ENCODE measurements at regions not wholly inside any gene's neighbourhood (a gene's known extent, or its start where the extent isn't known, plus 50 kb on each side); places are given as distances from the start of the nearest gene placed in this dataset.
"Not testable (repeated sequence)": the region's sequence is repeated elsewhere in the genome, so short reads cannot be mapped to it uniquely, and the experiment has no call there.

- H3K36me3 ChIP-seq (ENCODE audit: control insufficient read depth in 2 of 2, insufficient read depth in 1 of 2, low read length in 2 of 2) = no peaks in the 10 kb centered on the region
- no peak overlapping the region for H3K27ac ChIP-seq (ENCODE audit: extremely low read depth, low read depth, low read length)
- H3K4me3 ChIP-seq (ENCODE audit: low read depth, low read length) = no peak overlapping the region
- H3K4me1 ChIP-seq (ENCODE audit: control insufficient read depth, insufficient read depth, low read length) = 0 out of 2 replicates have a peak, but pooled peaks cover 3% of the 10 kb centered on the region
- H3K9me3 ChIP-seq (ENCODE audit: control insufficient read depth, insufficient read depth, low read depth, low read length) = no peaks in the 10 kb centered on the region
- CTCF ChIA-PET = no interaction called here
- POLR2A ChIA-PET = no interaction called here
- TF ChIP-seq ZSCAN18 (tag by site-specific recombination; IDR thresholded peaks at IDR 0.05) (no peak), ZNF146 (tag by site-specific recombination; IDR thresholded peaks at IDR 0.05) (no peak)
These were observed 64.8 kb upstream of the SVIL start for GRCh38 chr10:29699621-29700020.

DNA sequence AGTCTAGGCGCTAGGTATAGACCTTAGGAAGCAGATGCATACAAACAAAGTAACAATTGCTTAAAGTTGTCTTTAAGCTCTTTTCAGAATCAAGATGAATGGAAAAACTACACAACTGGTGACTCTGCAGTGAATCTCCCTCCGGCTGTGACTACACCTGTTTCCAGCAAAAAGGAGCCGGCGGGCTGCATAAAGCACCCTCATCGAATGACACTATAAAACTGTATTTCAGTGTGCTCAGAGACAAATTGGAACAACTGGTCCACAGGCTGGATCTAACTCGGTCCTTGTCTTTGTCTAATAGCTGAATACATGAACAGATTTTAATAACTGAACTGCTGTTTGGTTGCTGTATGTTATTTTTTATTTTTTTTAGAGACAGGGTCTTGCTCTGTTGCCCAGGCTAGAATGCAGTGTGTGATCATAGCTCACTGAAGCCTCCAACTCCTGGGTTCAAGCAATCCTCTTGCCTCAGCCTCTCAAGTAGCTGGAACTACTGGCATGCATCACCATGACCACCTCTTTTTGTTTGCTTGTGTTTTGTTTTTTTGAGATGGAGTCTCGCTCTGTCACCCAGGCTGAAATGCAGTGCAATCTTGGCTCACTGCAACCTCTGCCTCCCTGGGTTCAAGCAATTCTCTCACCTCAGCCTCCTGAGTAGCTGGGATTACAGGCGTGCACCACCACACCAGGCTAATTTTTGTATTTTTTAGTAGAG, 64.2 kb upstream of the SVIL start:
- H3K4me1 ChIP-seq (ENCODE audit: control insufficient read depth, insufficient read depth, low read length) = 0 out of 2 replicates have a peak, but pooled peaks cover 3% of the 10 kb centered on the region
- ChIA-PET CTCF (interaction anchor here (0.7 kb wide), 1 partner anchor 31 kb away, joined by 4 read pairs; no protein-coding TSS in a partner anchor), POLR2A (interaction anchor here (0.7 kb wide), 1 partner anchor 93 kb away, joined by 3 read pairs; no protein-coding TSS in a partner anchor)
- no peak overlapping the region for H3K27ac ChIP-seq (ENCODE audit: extremely low read depth, low read depth, low read length)
- no peaks in the 10 kb centered on the region for H3K36me3 ChIP-seq (ENCODE audit: control insufficient read depth in 2 of 2, insufficient read depth in 1 of 2, low read length in 2 of 2)
- H3K9me3 ChIP-seq (ENCODE audit: control insufficient read depth, insufficient read depth, low read depth, low read length) = no peaks in the 10 kb centered on the region
- H3K4me3 ChIP-seq (ENCODE audit: low read depth, low read length) = no peak overlapping the region
- TF ChIP-seq ZNF121 (tag by site-specific recombination; IDR thresholded peaks at IDR 0.05) (peak; percentile 61), ZNF133 (tag by site-specific recombination; IDR thresholded peaks at IDR 0.05) (no peak)

GRCh38 chr10:29696581-29696980, 61.8 kb upstream of the SVIL start:
- H3K27ac ChIP-seq (ENCODE audit: extremely low read depth, low read depth, low read length); H3K9me3 ChIP-seq (ENCODE audit: control insufficient read depth, insufficient read depth, low read depth, low read length); H3K4me3 ChIP-seq (ENCODE audit: low read depth, low read length); H3K4me1 ChIP-seq (ENCODE audit: control insufficient read depth, insufficient read depth, low read length); POLR2A ChIA-PET; H3K36me3 ChIP-seq (ENCODE audit: control insufficient read depth in 2 of 2, insufficient read depth in 1 of 2, low read length in 2 of 2); CTCF ChIA-PET: not testable (repeated sequence)

- Histone ChIP-seq H3K36me3 (ENCODE audit: control insufficient read depth in 2 of 2, insufficient read depth in 1 of 2, low read length in 2 of 2) (no peaks in the 10 kb centered on the region), H3K9me3 (ENCODE audit: control insufficient read depth, insufficient read depth, low read depth, low read length) (no peaks in the 10 kb centered on the region), H3K4me1 (ENCODE audit: control insufficient read depth, insufficient read depth, low read length) (peaks cover 11% of the 10 kb centered on the region), H3K4me3 (ENCODE audit: low read depth, low read length) (no peak overlapping the region), H3K27ac (ENCODE audit: extremely low read depth, low read depth, low read length) (no peak overlapping the region)
- ChIA-PET CTCF (no interaction called here), POLR2A (no interaction called here)
- peak; percentile 53; the same call in 1 of the 2 replicates for TF ChIP-seq ZNF362 (tag by site-specific recombination; IDR thresholded peaks at IDR 0.05)
- TF ChIP-seq ZNF561 (tag by site-specific recombination; IDR thresholded peaks at IDR 0.05; ENCODE audit: borderline replicate concordance) = no peak
These were observed 59.4 kb upstream of the SVIL start for GRCh38 chr10:29694121-29694520.

- Histone ChIP-seq H3K9me3 (ENCODE audit: control insufficient read depth, insufficient read depth, low read depth, low read length) (no peaks in the 10 kb centered on the region), H3K36me3 (ENCODE audit: control insufficient read depth in 2 of 2, insufficient read depth in 1 of 2, low read length in 2 of 2) (no peaks in the 10 kb centered on the region), H3K27ac (ENCODE audit: extremely low read depth, low read depth, low read length) (peak overlapping the region; percentile 61), H3K4me1 (ENCODE audit: control insufficient read depth, insufficient read depth, low read length) (peaks cover 24% of the 10 kb centered on the region), H3K4me3 (ENCODE audit: low read depth, low read length) (peak overlapping the region; percentile 5)
- POLR2A ChIA-PET = interaction anchor here (0.8 to 1.7 kb wide), 4 partner anchors 20 to 173 kb away, joined by 3 to 5 read pairs (median 4); no protein-coding TSS in a partner anchor
- CTCF ChIA-PET = no interaction called here
- no peak for TF ChIP-seq ZNF677 (tag by site-specific recombination; IDR thresholded peaks at IDR 0.05)
- TF ChIP-seq, protein P1, sequence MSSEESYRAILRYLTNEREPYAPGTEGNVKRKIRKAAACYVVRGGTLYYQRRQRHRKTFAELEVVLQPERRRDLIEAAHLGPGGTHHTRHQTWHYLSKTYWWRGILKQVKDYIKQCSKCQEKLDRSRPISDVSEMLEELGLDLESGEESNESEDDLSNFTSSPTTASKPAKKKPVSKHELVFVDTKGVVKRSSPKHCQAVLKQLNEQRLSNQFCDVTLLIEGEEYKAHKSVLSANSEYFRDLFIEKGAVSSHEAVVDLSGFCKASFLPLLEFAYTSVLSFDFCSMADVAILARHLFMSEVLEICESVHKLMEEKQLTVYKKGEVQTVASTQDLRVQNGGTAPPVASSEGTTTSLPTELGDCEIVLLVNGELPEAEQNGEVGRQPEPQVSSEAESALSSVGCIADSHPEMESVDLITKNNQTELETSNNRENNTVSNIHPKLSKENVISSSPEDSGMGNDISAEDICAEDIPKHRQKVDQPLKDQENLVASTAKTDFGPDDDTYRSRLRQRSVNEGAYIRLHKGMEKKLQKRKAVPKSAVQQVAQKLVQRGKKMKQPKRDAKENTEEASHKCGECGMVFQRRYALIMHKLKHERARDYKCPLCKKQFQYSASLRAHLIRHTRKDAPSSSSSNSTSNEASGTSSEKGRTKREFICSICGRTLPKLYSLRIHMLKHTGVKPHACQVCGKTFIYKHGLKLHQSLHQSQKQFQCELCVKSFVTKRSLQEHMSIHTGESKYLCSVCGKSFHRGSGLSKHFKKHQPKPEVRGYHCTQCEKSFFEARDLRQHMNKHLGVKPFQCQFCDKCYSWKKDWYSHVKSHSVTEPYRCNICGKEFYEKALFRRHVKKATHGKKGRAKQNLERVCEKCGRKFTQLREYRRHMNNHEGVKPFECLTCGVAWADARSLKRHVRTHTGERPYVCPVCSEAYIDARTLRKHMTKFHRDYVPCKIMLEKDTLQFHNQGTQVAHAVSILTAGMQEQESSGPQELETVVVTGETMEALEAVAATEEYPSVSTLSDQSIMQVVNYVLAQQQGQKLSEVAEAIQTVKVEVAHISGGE (tag by site-specific recombination; conservative IDR thresholded peaks at IDR 0.05; ENCODE audit: low read depth) = no peak
- no peak for TF ChIP-seq ZBTB48 (tag by site-specific recombination; IDR thresholded peaks at IDR 0.05)
- TF ChIP-seq CTCF (tag by site-specific recombination; IDR thresholded peaks at IDR 0.05) = no peak
- TF ChIP-seq ZNF624 (tag by site-specific recombination; IDR thresholded peaks at IDR 0.05) = no peak
- no peak for TF ChIP-seq ZNF596 (tag by site-specific recombination; IDR thresholded peaks at IDR 0.05)
- no peak for TF ChIP-seq GFI1B (tag by site-specific recombination; IDR thresholded peaks at IDR 0.05)
- TF ChIP-seq ZNF362 (tag by site-specific recombination; IDR thresholded peaks at IDR 0.05) = no peak
- no peak for TF ChIP-seq KLF16 (tag by site-specific recombination; IDR thresholded peaks at IDR 0.05)
These were observed 57.4 kb upstream of the SVIL start for GRCh38 chr10:29692121-29692539.
